ENCODE measurements at regions not wholly inside any gene's neighbourhood (a gene's known extent, or its start where the extent isn't known, plus 50 kb on each side); places are given as distances from the start of the nearest gene placed in this dataset.

- DNase-seq (ENCODE audit: low spot score): no peak
- Histone ChIP-seq H4K20me1 (ENCODE audit: insufficient read depth, low read length) (no peaks in the 10 kb centered on the region), H3K4me1 (ENCODE audit: insufficient read depth, low read length, poor library complexity, severe bottlenecking) (no peaks in the 10 kb centered on the region), H3K79me2 (ENCODE audit: insufficient read depth, low read depth, low read length) (no peaks in the 10 kb centered on the region), H3K4me2 (ENCODE audit: low read length) (no peak overlapping the region), H3K9me3 (ENCODE audit: low read length) (no peaks in the 10 kb centered on the region), H2AFZ (ENCODE audit: low read length) (no peak overlapping the region), H3K27ac (ENCODE audit: low read depth, low read length, poor library complexity, severe bottlenecking) (no peak overlapping the region), H3K9me2 (ENCODE audit: insufficient read depth, low read length) (no peaks in the 10 kb centered on the region), H3K36me3 (ENCODE audit: insufficient read depth, low read length) (no peaks in the 10 kb centered on the region), H3K4me3 (ENCODE audit: low read depth, low read length, poor library complexity, severe bottlenecking) (no peak overlapping the region)
- intact Hi-C loops (cut with micrococcal nuclease; ENCODE audit: unreplicated experiment): no loop called here
- POLR2A ChIA-PET: interaction anchor here (0.7 kb wide), 1 partner anchor 1071 kb away, joined by 3 read pairs; no protein-coding TSS in a partner anchor
- CTCF ChIA-PET (ENCODE audit: unreplicated experiment): no interaction called here
- TF ChIP-seq EZH2phosphoT487 (IDR thresholded peaks at IDR 0.05; ENCODE audit: borderline replicate concordance, low read depth, low read length) (no peak), CTCF (conservative IDR thresholded peaks at IDR 0.05; ENCODE audit: low read length) (no peak)
- BruUV-seq (replicated peaks): no TSS peak
Observed at GRCh38 chr1:195933835-195934234, 674.4 kb downstream of the KCNT2 start.

- no peak for DNase-seq (ENCODE audit: low spot score)
- intact Hi-C loops (cut with micrococcal nuclease; ENCODE audit: unreplicated experiment): no loop called here
- H3K9me2 ChIP-seq (ENCODE audit: insufficient read depth, low read length): no peaks in the 10 kb centered on the region
- POLR2A ChIA-PET: no interaction called here
- H3K4me1 ChIP-seq (ENCODE audit: insufficient read depth, low read length, poor library complexity, severe bottlenecking): no peaks in the 10 kb centered on the region
- no peak overlapping the region for H3K27ac ChIP-seq (ENCODE audit: low read depth, low read length, poor library complexity, severe bottlenecking)
- H2AFZ ChIP-seq (ENCODE audit: low read length): no peak overlapping the region
- no peak overlapping the region for H3K4me2 ChIP-seq (ENCODE audit: low read length)
- BruUV-seq (replicated peaks): no TSS peak
- H4K20me1 ChIP-seq (ENCODE audit: insufficient read depth, low read length): no peaks in the 10 kb centered on the region
- TF ChIP-seq EZH2phosphoT487 (IDR thresholded peaks at IDR 0.05; ENCODE audit: borderline replicate concordance, low read depth, low read length) (no peak), CTCF (conservative IDR thresholded peaks at IDR 0.05; ENCODE audit: low read length) (no peak)
- no peaks in the 10 kb centered on the region for H3K9me3 ChIP-seq (ENCODE audit: low read length)
- no peak overlapping the region for H3K4me3 ChIP-seq (ENCODE audit: low read depth, low read length, poor library complexity, severe bottlenecking)
- no peaks in the 10 kb centered on the region for H3K36me3 ChIP-seq (ENCODE audit: insufficient read depth, low read length)
- H3K79me2 ChIP-seq (ENCODE audit: insufficient read depth, low read depth, low read length): no peaks in the 10 kb centered on the region
- CTCF ChIA-PET (ENCODE audit: unreplicated experiment): no interaction called here
Observed at GRCh38 chr1:195915826-195916225, 692.4 kb downstream of the KCNT2 start.

GRCh38 chr1:195909061-195909460 is 699.2 kb downstream of the KCNT2 start:
- no peak overlapping the region for H3K4me3 ChIP-seq (ENCODE audit: low read depth, low read length, poor library complexity, severe bottlenecking)
- CTCF ChIA-PET (ENCODE audit: unreplicated experiment): no interaction called here
- intact Hi-C loops (cut with micrococcal nuclease; ENCODE audit: unreplicated experiment): no loop called here
- no peaks in the 10 kb centered on the region for H3K79me2 ChIP-seq (ENCODE audit: insufficient read depth, low read depth, low read length)
- no peaks in the 10 kb centered on the region for H3K36me3 ChIP-seq (ENCODE audit: insufficient read depth, low read length)
- H3K9me3 ChIP-seq (ENCODE audit: low read length): no peaks in the 10 kb centered on the region
- DNase-seq (ENCODE audit: low spot score): no peak
- no peaks in the 10 kb centered on the region for H4K20me1 ChIP-seq (ENCODE audit: insufficient read depth, low read length)
- H3K27ac ChIP-seq (ENCODE audit: low read depth, low read length, poor library complexity, severe bottlenecking): no peak overlapping the region
- no peaks in the 10 kb centered on the region for H3K9me2 ChIP-seq (ENCODE audit: insufficient read depth, low read length)
- no TSS peak for BruUV-seq (replicated peaks)
- no peaks in the 10 kb centered on the region for H3K4me1 ChIP-seq (ENCODE audit: insufficient read depth, low read length, poor library complexity, severe bottlenecking)
- TF ChIP-seq CTCF (conservative IDR thresholded peaks at IDR 0.05; ENCODE audit: low read length): no peak
- TF ChIP-seq EZH2phosphoT487 (IDR thresholded peaks at IDR 0.05; ENCODE audit: borderline replicate concordance, low read depth, low read length): no peak
- H3K4me2 ChIP-seq (ENCODE audit: low read length): no peak overlapping the region
- POLR2A ChIA-PET: no interaction called here
- H2AFZ ChIP-seq (ENCODE audit: low read length): no peak overlapping the region
